HG02798 (cell line): ENCODE measurements at regions not wholly inside any gene's neighbourhood (a gene's known extent, or its start where the extent isn't known, plus 50 kb on each side); places are given as distances from the start of the nearest gene placed in this dataset.

Experiments used
- ATAC-seq: cut with Tn5 transposase; IDR thresholded peaks from one replicate; pipeline ENCODE4 v1.9.1; 2021; ENCODE audit warnings: mild to moderate bottlenecking; ENCODE audit not compliant: unreplicated experiment, poor library complexity

DNA sequence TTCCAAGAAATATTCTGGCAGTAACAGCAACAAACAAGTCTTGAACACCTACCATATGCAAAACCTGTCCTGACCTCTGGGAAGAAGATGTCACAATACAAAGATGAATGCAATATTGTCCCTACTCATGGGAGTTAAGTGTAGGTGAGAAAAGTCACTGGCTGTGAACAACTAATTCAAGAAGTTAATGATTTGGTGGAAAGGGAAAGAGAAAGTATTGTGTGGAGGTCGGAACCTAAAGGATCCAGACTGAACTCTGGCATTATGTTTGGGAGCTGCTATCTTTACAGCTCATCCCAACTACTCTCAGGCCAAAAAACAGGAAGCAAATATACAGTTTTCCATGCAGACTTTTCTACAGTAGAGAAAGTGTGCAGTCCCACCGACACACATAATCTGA, 285.3 kb upstream of the PRDM1 start:
- ATAC-seq, result no peak

DNA sequence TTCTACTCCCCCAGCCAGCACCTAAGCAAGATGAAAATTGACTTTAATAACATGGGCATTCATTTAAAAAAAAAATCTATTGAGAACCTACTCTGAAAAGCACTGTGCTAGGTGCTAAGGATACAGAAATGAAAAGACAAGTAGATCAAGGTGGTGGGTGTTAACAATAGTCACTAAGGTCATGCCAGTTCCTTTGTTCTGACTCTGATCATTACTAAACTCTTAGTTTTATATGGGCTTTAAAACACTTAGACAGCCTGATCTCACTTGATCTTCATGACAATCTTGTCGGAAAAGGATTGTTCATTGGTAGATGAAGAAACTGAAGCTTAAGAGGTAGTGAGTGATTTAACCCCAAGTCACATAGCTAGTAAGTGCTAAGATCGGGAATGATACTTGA, 285.7 kb upstream of the PRDM1 start:
- ATAC-seq, result no peak

DNA sequence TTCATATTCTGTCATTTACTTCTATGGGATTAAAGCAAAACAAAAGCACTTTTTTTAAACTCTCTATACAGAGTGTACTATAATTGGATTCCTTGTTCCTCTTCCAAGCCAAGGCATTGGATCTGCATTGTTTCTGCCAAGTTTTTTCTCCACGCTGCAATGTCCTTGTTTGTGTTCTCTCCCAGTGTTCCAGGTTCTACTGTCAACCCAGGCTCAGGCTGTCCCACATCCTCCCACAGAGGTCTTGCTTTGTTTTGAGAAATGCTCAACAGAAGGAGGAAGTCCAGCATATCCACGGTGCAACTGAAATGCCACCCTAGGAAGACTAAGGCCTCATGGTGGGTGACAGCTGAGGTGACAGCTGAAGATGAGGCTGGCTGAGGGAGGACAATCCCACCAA, 287.1 kb upstream of the PRDM1 start:
- ATAC-seq, result no peak

DNA sequence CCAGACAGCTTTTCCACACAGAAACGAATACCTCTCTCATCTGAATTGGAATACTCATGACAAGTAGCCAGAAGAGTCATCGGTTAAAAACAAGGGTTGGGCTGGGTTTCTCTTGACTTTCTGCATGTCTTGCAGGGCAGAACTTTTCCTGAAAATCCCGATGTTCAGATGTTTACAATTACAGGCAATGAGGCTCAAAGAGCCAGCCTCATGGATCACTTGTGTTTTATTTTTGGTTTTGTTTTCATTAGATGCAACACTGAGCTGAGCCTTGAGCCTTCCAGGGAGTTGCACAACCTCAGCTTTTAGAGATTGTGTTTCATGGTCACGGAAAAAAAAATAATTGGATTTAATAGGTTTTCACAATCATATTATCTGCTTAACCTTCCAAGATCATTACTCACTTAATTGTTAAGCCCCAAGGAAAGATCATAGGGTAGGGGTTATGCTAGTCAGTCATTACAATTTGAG, 288.1 kb upstream of the PRDM1 start:
- ATAC-seq, result no peak

DNA sequence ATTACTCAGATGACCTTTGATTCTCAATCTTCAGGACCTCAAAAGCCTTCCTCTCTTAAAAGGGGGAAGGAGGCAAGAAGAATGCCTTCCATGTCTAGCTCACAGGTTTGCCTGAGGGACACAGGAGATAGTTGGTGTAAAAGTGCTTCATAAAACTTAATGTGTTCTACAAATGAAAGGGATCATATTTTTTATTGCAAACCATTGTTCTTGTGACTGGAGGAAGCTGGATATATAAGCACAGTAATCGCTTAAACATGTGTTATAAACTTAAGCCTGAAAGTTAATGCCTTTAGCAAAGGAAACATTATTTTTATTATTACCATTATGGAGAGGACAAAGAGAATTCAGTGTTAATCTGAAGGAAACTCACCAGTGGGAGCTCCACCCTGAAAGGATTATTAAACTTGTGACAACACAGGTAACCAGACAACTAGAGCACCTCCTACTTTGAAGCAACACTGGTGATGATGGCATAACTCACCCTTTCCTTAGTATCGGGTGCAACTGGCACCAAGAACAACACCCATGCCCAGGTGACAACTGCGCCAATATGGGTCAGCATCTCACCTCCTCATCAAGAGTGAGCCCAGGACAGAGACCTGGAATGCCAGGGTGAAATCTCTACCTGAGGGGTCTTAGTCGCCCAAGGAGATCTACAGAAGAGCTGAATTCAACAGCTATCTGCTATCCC, 288.7 kb upstream of the PRDM1 start:
- no peak for ATAC-seq

DNA sequence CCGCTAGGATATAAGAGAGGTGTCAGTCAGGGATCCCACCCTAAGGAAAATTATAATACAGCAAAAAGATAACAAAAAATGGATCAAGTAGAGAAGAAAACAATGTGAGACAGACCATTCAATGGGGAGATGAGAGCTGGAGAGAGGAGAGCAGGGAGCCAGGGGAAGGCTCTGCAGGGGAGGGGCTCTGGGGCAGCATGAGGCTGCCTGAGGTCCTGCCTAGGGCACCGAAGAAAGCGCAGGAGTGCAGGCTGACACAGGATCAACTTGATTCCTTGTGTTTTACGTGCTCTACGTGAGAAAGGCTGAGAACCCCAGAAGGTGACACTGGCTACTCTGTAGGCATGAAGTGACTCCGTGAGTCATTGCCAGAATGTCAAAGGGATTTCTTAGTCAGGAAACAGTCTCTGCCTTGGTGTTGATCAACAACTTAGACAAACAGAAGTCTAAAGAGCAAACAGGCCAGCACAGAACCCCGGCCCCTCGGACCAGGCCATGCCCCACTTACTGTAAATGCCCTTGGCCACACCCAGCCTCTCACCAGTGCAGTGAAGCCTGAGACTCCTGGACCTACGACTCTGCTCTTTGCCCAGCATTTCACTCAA, 290.1 kb upstream of the PRDM1 start:
- no peak for ATAC-seq

DNA sequence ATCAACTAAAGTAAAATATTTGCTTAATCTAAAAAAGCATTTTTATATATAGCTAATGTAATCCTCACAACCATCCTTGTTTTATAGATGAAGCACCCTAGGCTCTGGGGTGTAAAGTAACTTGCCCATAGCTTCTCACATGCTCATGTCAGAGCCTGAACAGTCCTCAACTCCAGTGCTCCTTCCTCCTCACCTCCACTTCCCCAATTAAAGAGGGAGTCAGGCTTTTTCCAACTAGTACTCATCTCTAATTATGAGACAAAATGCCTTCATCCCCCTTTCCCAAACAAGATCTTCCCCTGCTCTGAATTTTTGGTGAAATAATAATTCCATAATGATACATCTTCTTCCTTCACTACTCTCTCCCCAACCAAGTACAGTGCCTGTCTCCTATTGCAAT, 290.8 kb upstream of the PRDM1 start:
- no peak for ATAC-seq

DNA sequence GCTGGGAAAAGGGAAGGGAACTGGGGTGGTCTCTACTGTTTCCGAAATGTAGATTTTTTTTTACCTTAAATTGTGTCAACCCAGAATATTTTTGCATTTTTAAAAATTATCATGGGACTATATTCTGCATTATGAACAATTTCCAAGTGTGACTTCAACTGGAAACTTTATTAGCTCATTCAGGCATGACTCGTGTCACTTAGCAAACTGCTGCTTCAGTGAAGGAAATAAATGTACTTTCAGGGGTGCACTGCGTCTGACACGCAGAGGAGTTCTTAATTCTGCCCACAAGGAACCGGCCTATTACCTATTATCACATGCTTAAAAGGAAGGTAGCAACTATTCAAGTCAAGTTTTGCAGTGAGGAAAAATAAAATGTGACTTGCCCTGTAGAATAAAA, 291.3 kb upstream of the PRDM1 start:
- ATAC-seq, result no peak

DNA sequence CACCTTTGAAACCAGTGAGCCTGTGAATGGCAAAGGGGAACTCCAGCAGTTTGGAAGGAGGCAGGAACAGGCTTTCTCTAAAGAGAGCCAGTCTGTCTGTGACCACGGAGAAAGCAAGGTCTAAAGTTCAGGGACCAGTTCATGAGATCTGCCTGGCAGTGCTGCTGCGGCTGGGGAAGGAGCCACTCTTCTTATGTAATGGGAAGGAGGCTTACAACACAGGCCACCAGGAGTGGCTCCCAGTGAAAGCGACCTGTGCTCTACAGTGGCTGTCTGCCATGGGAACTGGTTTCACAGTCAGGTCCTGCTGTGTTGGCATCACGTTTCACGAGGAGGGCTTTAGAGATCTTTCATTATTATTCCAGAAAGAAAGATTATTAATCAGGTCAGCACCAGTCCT, 291.9 kb upstream of the PRDM1 start:
- ATAC-seq, result no peak

DNA sequence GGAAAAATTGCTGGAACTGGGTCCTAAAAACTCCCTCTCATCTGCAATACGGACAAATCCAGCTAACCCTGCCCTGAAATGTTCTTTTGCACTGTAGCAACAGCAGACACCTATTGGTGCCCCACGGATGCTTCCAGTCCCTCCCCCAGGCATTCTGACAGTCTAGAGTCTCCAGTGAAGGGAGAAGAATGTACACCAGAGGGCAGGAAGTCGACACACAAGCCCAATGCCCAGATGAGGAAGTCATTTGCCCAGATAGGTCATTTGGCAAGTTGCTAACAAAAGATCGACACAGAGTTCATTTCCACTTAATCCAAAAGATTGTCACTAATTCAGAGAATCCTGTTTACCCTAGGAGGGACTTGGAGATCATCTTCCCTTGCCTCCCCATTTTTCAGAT, 293.0 kb upstream of the PRDM1 start:
- ATAC-seq, result no peak

DNA sequence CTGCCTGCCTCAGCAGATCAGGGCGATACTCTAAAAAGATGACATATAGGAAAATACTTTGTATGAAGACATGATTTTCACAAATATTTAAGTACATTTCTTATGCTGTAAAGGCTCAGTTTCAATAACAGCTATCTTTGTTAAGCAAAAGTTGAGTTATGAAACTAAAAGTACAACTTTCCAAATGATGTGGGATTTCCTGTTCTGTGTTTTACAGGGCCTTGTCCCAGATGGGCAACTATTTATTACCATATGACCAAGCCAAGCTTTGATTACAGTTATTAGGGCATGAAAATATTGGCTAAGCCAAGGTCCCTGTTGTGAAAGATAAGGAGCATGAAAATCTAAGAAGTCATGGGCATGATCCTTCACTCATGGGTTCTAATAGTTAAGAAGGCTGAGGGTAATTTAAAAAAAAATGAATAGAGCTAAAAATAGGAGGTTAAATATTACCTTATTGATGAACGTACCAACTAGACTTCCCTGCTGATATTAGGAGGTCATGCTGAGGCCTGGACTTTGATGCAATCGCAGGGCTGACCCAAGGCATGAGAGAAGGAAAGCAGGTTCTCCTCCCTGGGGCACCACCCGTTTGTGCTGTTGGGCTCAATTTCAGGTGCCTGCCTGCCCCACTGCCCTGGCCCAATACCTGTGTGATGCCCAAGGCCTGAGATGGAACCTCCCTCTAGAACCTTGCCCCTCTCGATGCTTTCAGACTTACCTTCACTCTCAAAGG, 294.4 kb upstream of the PRDM1 start:
- peak; percentile 53 for ATAC-seq

DNA sequence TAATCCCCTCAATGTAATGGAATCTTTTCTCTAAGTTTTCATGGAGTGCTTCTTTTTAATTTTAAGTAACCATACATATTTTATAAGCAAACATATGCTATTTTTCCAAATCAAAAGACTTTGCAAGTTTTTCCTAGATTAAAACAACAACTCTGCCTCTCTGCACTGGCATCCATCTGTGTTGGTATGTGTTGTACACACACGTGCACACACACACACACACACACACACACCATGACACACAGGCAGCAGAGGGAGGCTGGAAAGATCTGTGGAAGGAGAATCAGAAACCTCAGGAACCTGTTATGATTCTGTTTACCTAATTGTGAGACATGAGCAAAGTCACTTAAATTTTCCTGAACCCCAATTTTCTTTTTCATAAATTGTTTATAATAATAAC, 295.0 kb upstream of the PRDM1 start:
- ATAC-seq, result peak; percentile 3

DNA sequence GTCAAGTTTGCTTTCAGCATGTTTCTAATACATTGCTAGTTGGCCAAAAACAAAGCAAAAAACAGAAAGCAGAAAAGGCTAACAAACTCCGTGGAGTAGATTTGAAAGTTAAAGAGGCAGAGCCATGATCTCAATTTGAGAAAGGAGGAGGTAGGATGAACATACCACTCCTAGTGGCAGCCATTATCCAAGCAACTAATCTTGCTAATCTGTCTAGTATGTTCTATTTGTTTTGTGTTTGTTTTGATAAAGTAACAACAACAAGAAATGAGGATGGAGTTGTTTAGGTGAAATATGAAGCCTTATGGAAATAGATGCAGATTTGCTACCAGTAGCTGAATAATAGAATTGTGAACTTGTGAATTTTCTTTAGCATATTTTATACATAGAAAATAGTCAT, 295.5 kb upstream of the PRDM1 start:
- no peak for ATAC-seq

DNA sequence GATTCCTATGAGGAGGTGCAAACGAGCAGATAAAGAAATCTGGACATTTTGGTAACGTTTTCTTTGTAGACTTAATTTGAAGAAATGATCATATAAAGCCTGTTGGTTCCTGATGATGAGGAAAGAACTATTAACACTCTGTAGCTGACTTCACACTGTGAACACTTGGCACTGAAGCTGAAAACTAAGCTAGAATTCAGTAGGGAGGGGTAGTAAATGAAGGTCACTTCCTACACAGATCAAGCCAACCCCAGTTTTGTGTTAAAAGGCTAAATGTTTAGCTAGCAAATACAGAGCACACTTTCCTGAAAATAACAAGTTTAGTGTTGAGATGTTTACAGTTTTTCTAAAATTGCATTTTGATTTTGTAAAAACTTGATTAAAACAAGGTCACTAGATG, 296.2 kb upstream of the PRDM1 start:
- ATAC-seq, result no peak

DNA sequence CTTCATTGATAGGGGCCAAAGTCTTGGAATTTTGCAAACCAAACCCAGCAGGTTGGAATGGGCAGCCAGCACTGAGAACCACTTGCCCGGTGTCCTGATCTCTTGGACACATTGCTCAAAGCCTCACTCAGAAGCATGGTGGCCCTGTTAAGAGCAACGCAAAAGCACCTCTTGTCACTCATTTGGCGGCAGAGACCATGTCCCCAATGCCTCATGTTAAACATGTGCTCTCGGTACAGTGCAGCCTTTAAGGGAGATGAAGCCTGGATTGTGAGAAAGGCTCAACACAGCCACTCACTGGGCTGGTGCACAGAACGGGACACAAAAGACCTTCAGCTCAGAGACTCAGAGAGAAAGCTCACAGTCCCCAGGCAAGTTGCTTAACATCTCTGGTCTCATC, 298.4 kb upstream of the PRDM1 start:
- no peak for ATAC-seq

DNA sequence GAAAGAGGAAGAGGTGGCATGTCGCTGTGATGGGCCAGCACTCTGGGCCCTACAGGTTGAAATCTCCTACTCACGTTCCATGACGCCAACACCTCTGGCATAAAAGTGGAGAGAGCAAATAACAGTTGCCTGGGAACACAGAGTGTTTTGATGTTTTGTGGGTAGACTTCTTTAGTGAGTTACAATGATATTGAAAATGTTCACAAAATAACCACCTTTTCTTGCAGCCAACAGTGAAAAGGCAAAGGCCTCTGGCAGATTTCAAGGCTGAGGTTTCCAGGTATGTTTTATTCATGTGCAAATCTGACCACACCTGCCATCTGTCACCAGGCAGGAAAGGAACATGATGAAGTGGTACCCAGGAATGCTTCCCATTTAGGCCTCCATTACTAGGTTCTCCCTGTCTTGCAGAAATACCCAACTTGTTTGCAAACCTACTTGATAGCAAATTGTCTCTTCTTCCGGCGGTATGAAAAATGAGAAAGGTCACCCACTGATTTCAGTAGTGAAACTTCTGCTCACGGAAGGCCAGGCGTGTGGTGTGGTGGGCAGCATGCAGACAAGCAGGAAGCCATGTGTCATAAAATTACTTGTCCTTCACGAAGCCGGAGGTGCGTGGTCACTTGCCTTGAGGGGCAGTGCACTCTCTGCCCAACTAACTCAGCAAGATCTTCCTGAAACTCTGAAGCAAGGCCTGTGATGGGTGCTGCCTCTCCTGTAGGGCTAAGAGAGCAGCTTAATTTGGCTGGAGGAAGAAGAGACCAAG, 299.1 kb upstream of the PRDM1 start:
- peak; percentile 65 for ATAC-seq

DNA sequence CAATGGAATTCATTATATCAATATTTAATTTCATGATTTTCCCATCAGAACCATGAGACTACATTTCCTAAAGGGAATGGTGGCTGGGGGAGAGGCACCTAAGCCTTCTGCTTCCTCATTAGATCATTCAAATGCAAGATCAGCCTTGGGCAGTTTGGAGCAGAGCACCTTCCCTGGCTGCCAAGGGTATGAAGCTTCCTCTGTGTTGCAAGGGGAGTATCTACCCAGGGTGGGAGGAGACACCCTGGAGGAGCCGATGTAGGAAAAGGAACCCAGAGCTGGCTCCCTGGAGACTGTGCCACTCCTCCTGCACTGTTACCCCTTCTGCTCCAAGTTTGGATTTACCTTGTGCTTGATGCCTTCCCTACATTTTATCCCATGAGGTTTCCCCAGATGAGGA, 299.7 kb upstream of the PRDM1 start:
- no peak for ATAC-seq

DNA sequence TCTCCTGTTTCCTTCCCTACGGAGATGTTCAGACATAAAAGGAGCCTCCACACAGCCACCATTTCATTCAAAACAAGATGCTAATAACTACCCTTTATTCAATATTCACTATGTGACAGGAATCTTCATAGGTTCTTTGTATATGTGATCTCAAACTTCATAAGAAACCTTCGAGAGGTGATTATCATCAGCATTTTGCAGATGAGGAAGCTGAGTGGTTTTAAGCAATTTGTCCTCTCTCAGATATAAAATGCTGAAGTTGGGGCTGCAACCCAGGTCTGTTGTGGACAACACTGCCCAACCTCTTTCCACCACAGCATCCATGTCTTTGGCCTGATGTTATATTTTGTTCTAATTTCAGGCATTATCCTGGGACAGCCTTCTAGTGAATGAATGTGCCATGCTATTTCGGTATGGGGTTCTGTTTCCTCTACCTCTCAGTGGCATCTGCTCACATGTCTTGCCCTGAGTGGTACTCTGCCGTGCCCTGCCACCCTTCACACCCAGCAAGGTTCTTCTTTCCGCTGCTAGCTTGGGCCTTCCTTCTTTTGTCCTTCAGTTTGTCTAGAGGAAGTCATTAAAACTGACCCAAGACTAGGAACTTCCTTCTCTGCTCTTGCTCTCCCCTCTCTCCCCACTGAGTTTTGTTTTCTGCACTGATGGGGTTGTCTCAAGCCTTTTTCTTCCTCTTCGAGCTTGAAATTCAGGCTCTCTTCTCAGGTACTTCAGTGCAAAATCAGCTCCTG, 300.9 kb upstream of the PRDM1 start:
- ATAC-seq, result no peak

DNA sequence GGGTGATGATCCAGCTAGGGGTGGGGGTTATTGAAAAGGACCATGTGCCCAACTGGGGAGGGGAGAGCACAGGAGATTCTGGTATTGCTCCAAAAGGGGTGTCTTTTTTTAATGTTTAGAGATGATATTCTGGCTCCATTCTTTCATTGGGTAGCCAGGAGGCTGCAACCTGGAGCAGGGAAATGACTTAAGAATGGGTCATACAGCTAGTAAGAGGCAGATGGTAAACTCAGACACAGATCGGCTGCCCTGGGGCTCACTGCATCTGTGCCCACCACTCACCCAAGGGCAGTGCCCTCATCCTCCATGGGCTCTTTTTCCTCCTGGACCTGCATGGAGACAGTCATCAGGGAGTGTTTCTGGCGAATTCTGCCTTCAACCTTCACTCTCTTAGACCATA, 302.0 kb upstream of the PRDM1 start:
- ATAC-seq, result no peak

DNA sequence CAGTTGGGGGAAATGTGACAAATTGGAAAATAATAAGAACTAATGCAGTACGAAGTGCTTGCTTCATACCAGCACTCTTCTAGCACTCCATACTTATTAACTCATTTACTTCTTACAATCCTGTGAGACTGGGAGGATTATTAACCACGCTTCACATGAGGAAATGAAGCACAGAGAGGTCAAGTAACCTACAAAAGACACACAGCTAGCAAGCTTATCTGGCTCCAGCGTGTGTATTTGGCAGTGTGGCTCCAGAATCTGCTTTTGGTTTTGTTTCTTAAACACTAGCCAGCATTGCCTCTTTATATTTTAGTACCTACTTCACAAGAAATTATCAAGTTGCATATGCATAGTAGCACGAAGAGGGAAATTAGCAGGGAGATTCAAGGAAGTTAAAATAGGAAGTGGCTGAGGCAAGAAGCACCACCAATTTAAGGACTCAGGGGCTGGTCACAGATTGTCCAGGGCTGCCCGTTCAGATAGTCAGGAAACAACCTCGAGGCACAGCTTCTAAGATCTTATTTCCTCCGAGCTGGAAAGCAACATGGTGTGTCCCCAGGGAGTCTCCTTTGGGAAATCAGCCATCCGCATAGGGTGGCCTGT, 302.7 kb upstream of the PRDM1 start:
- ATAC-seq, result no peak
